ENCODE measurements at regions not wholly inside any gene's neighbourhood (a gene's known extent, or its start where the extent isn't known, plus 50 kb on each side); places are given as distances from the start of the nearest gene placed in this dataset.
A peak's percentile ranks its signal among the peaks of the same experiment; 100 is the strongest.

DNA sequence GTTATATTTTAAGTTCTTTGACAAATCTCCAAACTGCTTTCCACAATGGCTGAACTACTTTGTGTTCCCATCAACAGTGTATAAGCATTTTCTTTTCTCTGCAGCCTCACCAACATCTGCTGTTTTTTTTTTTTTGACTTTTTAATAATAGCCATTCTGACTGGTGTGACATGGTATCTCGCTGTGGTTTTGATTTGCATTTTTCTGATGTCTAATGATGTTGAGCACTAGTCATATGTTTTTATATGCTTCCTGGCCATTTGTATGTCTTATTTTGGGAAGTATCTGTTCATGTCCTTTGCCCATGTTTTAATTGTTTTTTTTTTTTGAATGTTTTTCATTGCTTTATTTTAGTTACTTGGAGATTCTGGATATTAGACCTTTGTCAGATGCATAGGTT, 196.6 kb downstream of the PLK2 start:
- intact Hi-C loops (cut with DNase I; ENCODE audit: low total_unique reads), result no loop called here
- no peak for TF ChIP-seq POLR2A (IDR thresholded peaks at IDR 0.05)
- no peak for TF ChIP-seq POLR2AphosphoS5 (IDR thresholded peaks at IDR 0.05)
- TF ChIP-seq, protein P1, sequence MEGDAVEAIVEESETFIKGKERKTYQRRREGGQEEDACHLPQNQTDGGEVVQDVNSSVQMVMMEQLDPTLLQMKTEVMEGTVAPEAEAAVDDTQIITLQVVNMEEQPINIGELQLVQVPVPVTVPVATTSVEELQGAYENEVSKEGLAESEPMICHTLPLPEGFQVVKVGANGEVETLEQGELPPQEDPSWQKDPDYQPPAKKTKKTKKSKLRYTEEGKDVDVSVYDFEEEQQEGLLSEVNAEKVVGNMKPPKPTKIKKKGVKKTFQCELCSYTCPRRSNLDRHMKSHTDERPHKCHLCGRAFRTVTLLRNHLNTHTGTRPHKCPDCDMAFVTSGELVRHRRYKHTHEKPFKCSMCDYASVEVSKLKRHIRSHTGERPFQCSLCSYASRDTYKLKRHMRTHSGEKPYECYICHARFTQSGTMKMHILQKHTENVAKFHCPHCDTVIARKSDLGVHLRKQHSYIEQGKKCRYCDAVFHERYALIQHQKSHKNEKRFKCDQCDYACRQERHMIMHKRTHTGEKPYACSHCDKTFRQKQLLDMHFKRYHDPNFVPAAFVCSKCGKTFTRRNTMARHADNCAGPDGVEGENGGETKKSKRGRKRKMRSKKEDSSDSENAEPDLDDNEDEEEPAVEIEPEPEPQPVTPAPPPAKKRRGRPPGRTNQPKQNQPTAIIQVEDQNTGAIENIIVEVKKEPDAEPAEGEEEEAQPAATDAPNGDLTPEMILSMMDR (IDR thresholded peaks at IDR 0.05), result no peak
- no peaks in the 10 kb centered on the region for H3K4me1 ChIP-seq
- no peak overlapping the region for H3K4me3 ChIP-seq
- H3K9me3 ChIP-seq, result no peaks in the 10 kb centered on the region
- H3K36me3 ChIP-seq, result no peaks in the 10 kb centered on the region
- no peak overlapping the region for H3K27ac ChIP-seq
- DNase-seq (ENCODE audit: low spot score in 2 of 2), result no peak
- H3K27me3 ChIP-seq, result no peaks in the 10 kb centered on the region

DNA sequence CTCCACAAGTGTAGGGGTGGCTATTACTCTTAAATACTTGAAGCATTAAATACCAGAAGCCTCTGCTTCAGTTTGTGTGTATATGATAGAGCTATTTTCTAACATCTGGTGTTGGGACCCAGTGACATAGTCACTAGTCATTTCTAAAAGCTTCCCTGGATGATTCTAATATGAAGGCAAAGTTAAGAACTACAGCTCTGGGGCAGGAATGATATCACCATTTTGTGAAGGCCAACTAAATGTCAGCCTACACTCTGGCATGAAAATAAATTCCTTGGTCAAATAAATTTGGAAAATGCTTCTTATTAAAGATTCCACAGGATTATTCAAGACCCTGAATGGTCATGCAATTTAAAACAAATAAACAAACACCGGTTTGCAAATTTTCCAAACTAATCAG, 197.7 kb downstream of the PLK2 start:
- DNase-seq (ENCODE audit: low spot score in 2 of 2), result no peak
- Histone ChIP-seq H3K4me1 (no peaks in the 10 kb centered on the region), H3K9me3 (no peaks in the 10 kb centered on the region), H3K4me3 (no peak overlapping the region), H3K27ac (no peak overlapping the region), H3K36me3 (no peaks in the 10 kb centered on the region), H3K27me3 (no peaks in the 10 kb centered on the region)
- intact Hi-C loops (cut with DNase I; ENCODE audit: low total_unique reads), result no loop called here
- TF ChIP-seq POLR2A (IDR thresholded peaks at IDR 0.05), result no peak
- no peak for TF ChIP-seq POLR2AphosphoS5 (IDR thresholded peaks at IDR 0.05)
- TF ChIP-seq, protein P1 (IDR thresholded peaks at IDR 0.05), result no peak

DNA sequence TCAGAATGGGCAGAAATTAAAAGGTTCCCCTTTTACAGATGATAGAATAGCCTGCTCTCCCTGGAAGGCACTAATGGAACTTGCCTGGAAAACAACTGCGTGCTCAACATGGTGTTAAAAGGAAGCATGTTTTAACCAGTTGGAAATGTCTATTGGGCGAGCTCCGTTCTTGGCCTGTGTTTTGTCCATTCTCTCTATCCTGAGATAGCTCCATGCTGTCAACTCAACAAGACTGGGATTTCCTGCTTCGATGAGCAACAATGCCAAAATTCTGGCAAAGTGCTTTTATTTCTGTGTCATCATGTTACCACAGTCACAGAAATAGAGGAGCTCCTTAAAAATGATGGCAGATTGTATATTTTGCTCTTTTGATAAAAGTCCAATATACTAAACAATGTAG, 198.3 kb downstream of the PLK2 start:
- intact Hi-C loops (cut with DNase I; ENCODE audit: low total_unique reads), result no loop called here
- no peak overlapping the region for H3K27ac ChIP-seq
- H3K9me3 ChIP-seq, result no peaks in the 10 kb centered on the region
- no peaks in the 10 kb centered on the region for H3K36me3 ChIP-seq
- TF ChIP-seq, protein P1 (IDR thresholded peaks at IDR 0.05), result no peak
- TF ChIP-seq POLR2A (IDR thresholded peaks at IDR 0.05) (no peak), POLR2AphosphoS5 (IDR thresholded peaks at IDR 0.05) (no peak)
- H3K27me3 ChIP-seq, result no peaks in the 10 kb centered on the region
- no peaks in the 10 kb centered on the region for H3K4me1 ChIP-seq
- DNase-seq (ENCODE audit: low spot score in 2 of 2), result no peak
- no peak overlapping the region for H3K4me3 ChIP-seq

DNA sequence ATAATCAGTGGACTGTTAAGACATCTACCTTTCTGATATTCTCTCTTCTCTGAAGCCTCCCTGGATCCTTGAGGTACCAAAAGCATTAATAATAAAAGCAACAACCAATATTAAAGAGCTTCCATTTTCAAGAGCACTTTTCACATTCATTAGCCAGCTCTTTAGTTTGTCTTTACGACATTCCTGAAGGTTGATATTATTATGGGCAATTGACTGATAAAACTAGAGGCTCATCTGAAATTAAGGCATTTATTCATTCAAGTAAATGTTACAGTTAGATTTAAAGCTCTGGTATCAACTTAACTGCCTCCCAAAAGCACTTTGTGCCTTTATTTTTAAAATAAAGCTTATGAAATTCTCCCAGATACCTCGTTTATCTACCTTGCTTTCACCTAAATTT, 199.6 kb downstream of the PLK2 start:
- DNase-seq (ENCODE audit: low spot score in 2 of 2), result no peak
- intact Hi-C loops (cut with DNase I; ENCODE audit: low total_unique reads), result no loop called here
- peak overlapping the region; percentile 49 to 61 for H3K27ac ChIP-seq
- no peaks in the 10 kb centered on the region for H3K36me3 ChIP-seq
- peak overlapping the region in 1 of 3 donors; percentile 32 for H3K4me3 ChIP-seq
- H3K4me1 ChIP-seq, result no peaks in the 10 kb centered on the region
- no peak for TF ChIP-seq POLR2A (IDR thresholded peaks at IDR 0.05)
- TF ChIP-seq, protein P1 (IDR thresholded peaks at IDR 0.05), result no peak
- no peak for TF ChIP-seq POLR2AphosphoS5 (IDR thresholded peaks at IDR 0.05)
- H3K27me3 ChIP-seq, result no peaks in the 10 kb centered on the region
- no peaks in the 10 kb centered on the region for H3K9me3 ChIP-seq

DNA sequence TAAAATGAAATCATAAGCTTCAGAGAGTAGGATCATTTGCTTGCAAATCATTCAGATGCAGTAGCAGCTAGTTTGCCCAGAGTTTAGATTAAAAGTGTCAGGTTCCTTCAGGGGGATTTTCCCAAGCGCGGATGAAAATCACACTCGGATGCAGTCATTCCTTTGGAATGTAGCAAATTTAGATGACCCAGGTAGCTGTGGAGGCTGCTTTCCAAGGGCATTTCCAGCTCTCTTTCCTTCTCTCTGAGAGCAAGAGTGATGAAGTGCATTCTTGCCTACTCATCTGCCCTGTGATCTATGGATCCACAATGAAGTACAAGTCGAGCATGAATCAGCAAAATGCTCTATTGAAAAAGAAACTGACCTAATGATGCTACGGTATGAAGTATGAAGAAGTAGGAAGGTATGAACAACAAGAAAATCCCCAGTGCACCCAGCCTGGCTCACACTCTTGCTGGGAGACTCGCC, 200.2 kb downstream of the PLK2 start:
- intact Hi-C loops (cut with DNase I; ENCODE audit: low total_unique reads), result no loop called here
- Histone ChIP-seq H3K27me3 (no peaks in the 10 kb centered on the region), H3K36me3 (no peaks in the 10 kb centered on the region), H3K27ac (peak overlapping the region; percentile 49 to 61), H3K4me3 (peak overlapping the region in 1 of 3 donors; percentile 32), H3K4me1 (no peaks in the 10 kb centered on the region), H3K9me3 (no peaks in the 10 kb centered on the region)
- TF ChIP-seq, protein P1 (IDR thresholded peaks at IDR 0.05), result no peak
- TF ChIP-seq POLR2AphosphoS5 (IDR thresholded peaks at IDR 0.05), result no peak
- TF ChIP-seq POLR2A (IDR thresholded peaks at IDR 0.05), result no peak
- DNase-seq (ENCODE audit: low spot score in 2 of 2), result no peak

Measured in breast epithelium (tissue), 4 donors.